ENCODE measurements at regions not wholly inside any gene's neighbourhood (a gene's known extent, or its start where the extent isn't known, plus 50 kb on each side); places are given as distances from the start of the nearest gene placed in this dataset.

- intact Hi-C loops (cut with micrococcal nuclease) (no loop called here), in situ Hi-C loops (cut with MboI) (no loop called here)
- no peak for FAIRE-seq
- Histone ChIP-seq H3K9me3 (replicated peaks; ENCODE audit: control insufficient read depth, insufficient read depth, low read depth, low read length) (no peaks in the 10 kb centered on the region), H3K9ac (ENCODE audit: insufficient read depth in 1 of 2, low read depth in 2 of 2, low read length in 2 of 2) (no peak overlapping the region), H3K79me2 (ENCODE audit: control insufficient read depth, insufficient read depth, low read length) (no peaks in the 10 kb centered on the region), H3K27me3 (ENCODE audit: control insufficient read depth in 2 of 2, insufficient read depth in 2 of 2, low read length in 2 of 2) (no peaks in the 10 kb centered on the region), H4K20me1 (replicated peaks; ENCODE audit: control insufficient read depth, insufficient read depth, low read length) (no peaks in the 10 kb centered on the region), H3K4me2 (ENCODE audit: insufficient read depth, low read length) (no peak overlapping the region), H3K27ac (ENCODE audit: extremely low read depth, low read depth, low read length) (no peak overlapping the region), H3K9me1 (ENCODE audit: control insufficient read depth, insufficient read depth, low read length) (no peaks in the 10 kb centered on the region), H3K4me3 (no peak overlapping the region), H3K36me3 (ENCODE audit: control insufficient read depth, insufficient read depth, low read length) (no peaks in the 10 kb centered on the region), H3K4me1 (replicated peaks in 1 of 2; ENCODE audit: control insufficient read depth in 2 of 2, insufficient read depth in 2 of 2, low read length in 2 of 2) (peaks cover 0 to 18% of the 10 kb centered on the region in 2 experiments; a peak in 4 of 5 replicates), H2AFZ (ENCODE audit: low read depth, low read length) (no peak overlapping the region)
- ChIA-PET POLR2A (no interaction called here), CTCF (ENCODE audit: low intra/inter-chr PET ratio) (no interaction called here)
- ATAC-seq: no peak
- 24% methylated on average over 5 of the region's 5 CpGs for WGBS (ENCODE audit: insufficient coverage, low coverage, missing lambda C conversion rate)
- no peak for DNase-seq (ENCODE audit: extremely low read depth in 1 of 4, low spot score in 3 of 4)
- BruUV-seq (replicated peaks): no TSS peak
- TF ChIP-seq YY1 (IDR thresholded peaks at IDR 0.05; ENCODE audit: borderline replicate concordance in 1 of 3, control insufficient read depth in 1 of 3, extremely low read depth in 1 of 3, insufficient read depth in 3 of 3, insufficient read length in 1 of 3, insufficient replicate concordance in 2 of 3, low read depth in 1 of 3, low read length in 2 of 3) (peak in 1 of 3 experiments; percentile 36), ZBTB40 (IDR thresholded peaks at IDR 0.05) (peak; percentile 71), ZBTB40 (CRISPR knock-in tag; IDR thresholded peaks at IDR 0.05) (no peak), DMBX1 (CRISPR knock-in tag; IDR thresholded peaks at IDR 0.05; ENCODE audit: borderline replicate concordance) (no peak)
Measured at GRCh38 chr10:28781296-28781695, 104.0 kb downstream of the BAMBI start.
